ENCODE measurements at regions not wholly inside any gene's neighbourhood (a gene's known extent, or its start where the extent isn't known, plus 50 kb on each side); places are given as distances from the start of the nearest gene placed in this dataset.
"Not testable (repeated sequence)": the region's sequence is repeated elsewhere in the genome, so short reads cannot be mapped to it uniquely, and the experiment has no call there.

DNA sequence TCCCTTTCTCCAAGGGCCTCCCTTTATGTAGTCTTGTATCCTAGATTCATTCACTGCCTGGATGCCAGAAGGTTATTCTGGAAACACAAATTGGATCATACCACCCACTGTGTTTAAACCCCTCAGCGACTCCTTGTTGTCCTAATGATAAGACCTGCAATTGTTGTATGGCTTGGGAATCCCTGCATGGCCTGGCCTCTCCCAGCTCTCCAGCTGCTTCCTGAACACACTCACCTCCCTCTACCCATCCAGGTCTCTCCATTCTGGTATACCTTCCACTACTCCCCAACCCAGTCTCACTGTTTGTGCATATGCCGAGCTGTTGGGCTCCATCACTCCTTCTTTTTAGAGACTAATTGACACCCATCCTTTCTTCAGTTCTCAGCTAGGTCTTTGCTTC, 124.3 kb upstream of the ALX4 start:
- TF ChIP-seq, protein P1, sequence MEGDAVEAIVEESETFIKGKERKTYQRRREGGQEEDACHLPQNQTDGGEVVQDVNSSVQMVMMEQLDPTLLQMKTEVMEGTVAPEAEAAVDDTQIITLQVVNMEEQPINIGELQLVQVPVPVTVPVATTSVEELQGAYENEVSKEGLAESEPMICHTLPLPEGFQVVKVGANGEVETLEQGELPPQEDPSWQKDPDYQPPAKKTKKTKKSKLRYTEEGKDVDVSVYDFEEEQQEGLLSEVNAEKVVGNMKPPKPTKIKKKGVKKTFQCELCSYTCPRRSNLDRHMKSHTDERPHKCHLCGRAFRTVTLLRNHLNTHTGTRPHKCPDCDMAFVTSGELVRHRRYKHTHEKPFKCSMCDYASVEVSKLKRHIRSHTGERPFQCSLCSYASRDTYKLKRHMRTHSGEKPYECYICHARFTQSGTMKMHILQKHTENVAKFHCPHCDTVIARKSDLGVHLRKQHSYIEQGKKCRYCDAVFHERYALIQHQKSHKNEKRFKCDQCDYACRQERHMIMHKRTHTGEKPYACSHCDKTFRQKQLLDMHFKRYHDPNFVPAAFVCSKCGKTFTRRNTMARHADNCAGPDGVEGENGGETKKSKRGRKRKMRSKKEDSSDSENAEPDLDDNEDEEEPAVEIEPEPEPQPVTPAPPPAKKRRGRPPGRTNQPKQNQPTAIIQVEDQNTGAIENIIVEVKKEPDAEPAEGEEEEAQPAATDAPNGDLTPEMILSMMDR (IDR thresholded peaks at IDR 0.05): no peak
- H3K9me3 ChIP-seq: no peaks in the 10 kb centered on the region
- H3K27ac ChIP-seq: no peak overlapping the region
- no peak overlapping the region for H3K4me3 ChIP-seq
- no peaks in the 10 kb centered on the region for H3K4me1 ChIP-seq
- H3K36me3 ChIP-seq: no peaks in the 10 kb centered on the region
- no peak for DNase-seq (ENCODE audit: low spot score)
- no peaks in the 10 kb centered on the region for H3K27me3 ChIP-seq

DNA sequence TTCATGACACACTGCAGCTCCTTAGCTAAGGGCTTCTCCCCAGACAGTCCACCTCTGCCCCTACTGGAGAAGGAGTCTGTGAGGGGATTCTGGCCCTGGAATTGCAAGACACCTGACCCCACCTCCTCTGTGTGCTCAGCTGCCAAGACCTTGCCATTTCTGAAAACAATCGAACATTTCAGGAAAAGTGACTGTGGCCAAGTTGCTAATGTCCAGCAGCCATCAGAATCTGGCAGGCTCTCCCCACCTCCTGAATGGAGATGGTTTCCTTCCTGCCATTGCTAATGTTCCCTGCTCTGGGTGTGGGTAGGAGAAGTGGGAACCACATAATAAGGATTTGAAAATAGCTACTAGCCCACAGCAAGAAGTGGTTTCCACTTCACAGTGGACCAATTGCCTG, 127.2 kb upstream of the ALX4 start:
- no peak overlapping the region for H3K4me3 ChIP-seq
- H3K4me1 ChIP-seq: no peaks in the 10 kb centered on the region
- no peak overlapping the region for H3K27ac ChIP-seq
- H3K9me3 ChIP-seq: no peaks in the 10 kb centered on the region
- TF ChIP-seq, protein P1 (IDR thresholded peaks at IDR 0.05): no peak
- H3K27me3 ChIP-seq: no peaks in the 10 kb centered on the region
- H3K36me3 ChIP-seq: no peaks in the 10 kb centered on the region
- no peak for DNase-seq (ENCODE audit: low spot score)

DNA sequence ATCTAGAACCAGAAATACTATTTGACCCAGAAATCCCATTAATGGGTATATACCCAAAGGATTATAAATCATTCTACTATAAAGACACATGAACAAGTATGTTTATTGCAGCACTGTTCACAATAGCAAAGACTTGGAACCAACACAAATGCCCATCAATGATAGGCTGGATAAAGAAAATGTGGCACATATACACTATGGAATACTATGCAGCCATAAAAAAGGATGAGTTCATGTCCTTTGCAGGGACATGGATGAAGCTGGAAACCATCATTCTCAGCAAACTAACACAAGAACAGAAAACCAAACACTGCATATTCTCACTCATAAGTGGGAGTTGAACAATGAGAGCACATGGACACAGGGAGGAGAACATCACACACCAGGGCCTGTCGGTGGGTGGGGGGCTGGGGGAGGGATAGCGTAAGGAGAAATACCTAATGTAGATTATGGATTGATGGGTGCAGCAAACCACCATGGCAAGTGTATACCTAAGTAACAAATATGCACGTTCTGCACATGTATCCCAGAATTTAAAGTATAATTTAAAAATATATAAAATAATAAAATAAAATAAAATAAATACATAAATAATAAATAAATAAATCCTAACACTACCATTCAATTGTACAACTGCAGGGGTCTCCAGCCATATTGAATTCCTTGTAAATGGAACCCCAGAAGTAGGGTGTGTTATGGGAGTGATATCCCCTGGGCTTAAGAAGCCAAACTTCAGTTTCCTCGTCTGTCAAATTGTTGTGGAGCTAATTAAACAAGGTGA, 122.4 kb upstream of the CD82 start:
- not testable (repeated sequence) for DNase-seq (ENCODE audit: low spot score); H3K27me3 ChIP-seq; H3K36me3 ChIP-seq; H3K9me3 ChIP-seq; H3K27ac ChIP-seq; H3K4me3 ChIP-seq; H3K4me1 ChIP-seq

DNA sequence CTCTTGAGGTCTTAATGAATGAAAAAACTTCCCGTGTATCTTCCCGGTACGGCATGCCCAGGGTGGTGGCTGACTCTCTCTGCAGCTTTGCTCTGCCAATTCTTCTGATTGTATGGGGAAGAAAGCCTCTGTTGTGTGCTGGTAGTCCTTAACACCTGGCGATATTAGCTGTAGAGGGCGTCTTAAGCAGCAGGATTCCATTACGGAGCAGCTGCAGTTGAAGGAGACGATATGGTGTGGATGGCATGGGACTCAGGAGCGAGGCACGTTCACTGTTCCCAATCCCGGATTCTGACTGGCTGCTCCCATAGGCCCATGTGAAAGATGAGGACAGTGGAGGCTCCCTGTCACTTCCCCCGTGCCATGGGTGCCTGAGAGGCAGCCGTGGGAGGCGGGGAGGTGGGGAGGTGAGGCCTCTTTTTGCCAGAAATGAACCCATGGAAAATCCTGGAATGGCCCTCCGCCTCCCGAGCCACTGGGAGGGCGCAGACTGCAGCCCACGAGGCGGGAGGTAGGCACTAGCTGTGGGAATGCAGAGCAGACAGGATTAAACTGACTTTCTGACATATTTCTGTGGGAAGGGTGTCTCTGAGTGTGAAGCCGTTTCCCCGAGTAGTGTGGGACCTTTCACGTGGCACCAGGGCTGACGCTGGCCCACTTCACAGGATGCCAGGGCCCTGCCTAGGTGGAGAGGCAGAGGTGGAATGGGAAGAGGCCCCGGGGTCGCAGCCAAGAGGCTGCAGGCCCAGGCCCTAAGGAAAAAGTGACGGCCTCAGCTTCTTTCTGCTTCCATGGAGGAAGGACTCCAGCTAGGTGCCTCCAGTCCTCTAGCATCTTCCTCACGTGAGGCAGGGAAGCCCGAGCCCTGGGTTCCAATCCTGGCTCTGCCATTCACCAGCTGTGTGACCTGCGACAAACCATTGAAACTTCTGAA, 121.4 kb upstream of the CD82 start:
- no peaks in the 10 kb centered on the region for H3K36me3 ChIP-seq
- H3K27me3 ChIP-seq: no peaks in the 10 kb centered on the region
- no peak overlapping the region for H3K27ac ChIP-seq
- TF ChIP-seq, protein P1 (IDR thresholded peaks at IDR 0.05): no peak
- H3K4me3 ChIP-seq: no peak overlapping the region
- H3K4me1 ChIP-seq: no peaks in the 10 kb centered on the region
- DNase-seq (ENCODE audit: low spot score): no peak
- H3K9me3 ChIP-seq: no peaks in the 10 kb centered on the region

DNA sequence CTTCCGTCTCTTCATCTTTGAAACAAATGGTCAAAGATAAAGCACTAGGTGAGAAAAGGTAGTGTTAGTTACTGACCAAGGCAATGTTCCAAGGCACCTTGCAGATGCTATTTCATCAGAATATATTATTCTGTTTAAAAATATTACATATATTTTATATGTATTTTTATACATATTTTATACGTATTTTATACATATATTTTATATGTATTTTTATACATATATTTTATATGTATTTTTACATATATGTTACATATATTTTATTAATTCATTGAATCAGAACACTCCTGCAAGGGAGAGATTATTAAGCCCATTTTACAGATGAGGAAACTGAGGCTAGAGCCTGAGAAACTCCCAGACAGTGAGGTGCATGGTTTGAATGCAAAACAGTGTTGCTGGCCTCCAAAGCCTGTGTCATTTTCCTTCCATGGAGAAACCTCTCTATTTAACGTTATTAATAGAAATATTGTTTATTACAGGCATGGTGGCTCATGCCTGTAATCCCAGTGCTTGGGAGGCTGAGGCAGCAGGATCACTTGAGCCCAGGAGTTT, 120.6 kb upstream of the CD82 start:
- TF ChIP-seq, protein P1 (IDR thresholded peaks at IDR 0.05): no peak
- Histone ChIP-seq H3K36me3 (no peaks in the 10 kb centered on the region), H3K27ac (no peak overlapping the region), H3K27me3 (no peaks in the 10 kb centered on the region), H3K9me3 (no peaks in the 10 kb centered on the region), H3K4me3 (no peak overlapping the region), H3K4me1 (no peaks in the 10 kb centered on the region)
- no peak for DNase-seq (ENCODE audit: low spot score)
